ENCODE measurements at regions not wholly inside any gene's neighbourhood (a gene's known extent, or its start where the extent isn't known, plus 50 kb on each side); places are given as distances from the start of the nearest gene placed in this dataset.

DNA sequence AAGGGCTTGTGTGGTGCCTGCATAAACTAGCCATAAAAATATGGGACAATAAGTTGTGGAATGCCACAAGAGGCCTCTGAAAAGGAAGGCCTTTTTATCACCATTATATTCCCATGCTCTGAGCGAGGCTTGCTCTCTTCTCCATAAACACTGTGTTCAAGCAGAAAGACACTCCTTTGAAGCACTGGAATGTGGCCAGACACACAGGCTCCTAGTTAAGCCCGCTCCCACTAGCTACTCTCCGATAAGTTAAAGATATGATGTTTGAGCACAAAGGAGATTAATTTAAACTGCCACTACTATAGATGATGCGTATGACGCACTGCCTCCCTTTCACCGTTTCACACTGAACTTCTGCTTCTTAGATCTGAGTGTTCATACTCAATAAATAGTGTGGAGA is 188.7 kb upstream of the TWIST2 start:
- TF ChIP-seq ELF1 (IDR thresholded peaks at IDR 0.05): no peak
- TF ChIP-seq, protein P1, sequence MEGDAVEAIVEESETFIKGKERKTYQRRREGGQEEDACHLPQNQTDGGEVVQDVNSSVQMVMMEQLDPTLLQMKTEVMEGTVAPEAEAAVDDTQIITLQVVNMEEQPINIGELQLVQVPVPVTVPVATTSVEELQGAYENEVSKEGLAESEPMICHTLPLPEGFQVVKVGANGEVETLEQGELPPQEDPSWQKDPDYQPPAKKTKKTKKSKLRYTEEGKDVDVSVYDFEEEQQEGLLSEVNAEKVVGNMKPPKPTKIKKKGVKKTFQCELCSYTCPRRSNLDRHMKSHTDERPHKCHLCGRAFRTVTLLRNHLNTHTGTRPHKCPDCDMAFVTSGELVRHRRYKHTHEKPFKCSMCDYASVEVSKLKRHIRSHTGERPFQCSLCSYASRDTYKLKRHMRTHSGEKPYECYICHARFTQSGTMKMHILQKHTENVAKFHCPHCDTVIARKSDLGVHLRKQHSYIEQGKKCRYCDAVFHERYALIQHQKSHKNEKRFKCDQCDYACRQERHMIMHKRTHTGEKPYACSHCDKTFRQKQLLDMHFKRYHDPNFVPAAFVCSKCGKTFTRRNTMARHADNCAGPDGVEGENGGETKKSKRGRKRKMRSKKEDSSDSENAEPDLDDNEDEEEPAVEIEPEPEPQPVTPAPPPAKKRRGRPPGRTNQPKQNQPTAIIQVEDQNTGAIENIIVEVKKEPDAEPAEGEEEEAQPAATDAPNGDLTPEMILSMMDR (IDR thresholded peaks at IDR 0.05): no peak
- no peak for TF ChIP-seq FOSL2 (IDR thresholded peaks at IDR 0.05; ENCODE audit: borderline replicate concordance, low read depth)
- no peak for TF ChIP-seq YY1 (IDR thresholded peaks at IDR 0.05; ENCODE audit: low read depth)
- TF ChIP-seq, protein P2, sequence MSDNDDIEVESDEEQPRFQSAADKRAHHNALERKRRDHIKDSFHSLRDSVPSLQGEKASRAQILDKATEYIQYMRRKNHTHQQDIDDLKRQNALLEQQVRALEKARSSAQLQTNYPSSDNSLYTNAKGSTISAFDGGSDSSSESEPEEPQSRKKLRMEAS (IDR thresholded peaks at IDR 0.05; ENCODE audit: low read depth): no peak
- TF ChIP-seq GABPA (IDR thresholded peaks at IDR 0.05; ENCODE audit: low read depth): no peak
- TF ChIP-seq RAD21 (IDR thresholded peaks at IDR 0.05; ENCODE audit: low read length): no peak
- no peak for TF ChIP-seq RFX5 (IDR thresholded peaks at IDR 0.05; ENCODE audit: low read length)
- TF ChIP-seq, protein P3, sequence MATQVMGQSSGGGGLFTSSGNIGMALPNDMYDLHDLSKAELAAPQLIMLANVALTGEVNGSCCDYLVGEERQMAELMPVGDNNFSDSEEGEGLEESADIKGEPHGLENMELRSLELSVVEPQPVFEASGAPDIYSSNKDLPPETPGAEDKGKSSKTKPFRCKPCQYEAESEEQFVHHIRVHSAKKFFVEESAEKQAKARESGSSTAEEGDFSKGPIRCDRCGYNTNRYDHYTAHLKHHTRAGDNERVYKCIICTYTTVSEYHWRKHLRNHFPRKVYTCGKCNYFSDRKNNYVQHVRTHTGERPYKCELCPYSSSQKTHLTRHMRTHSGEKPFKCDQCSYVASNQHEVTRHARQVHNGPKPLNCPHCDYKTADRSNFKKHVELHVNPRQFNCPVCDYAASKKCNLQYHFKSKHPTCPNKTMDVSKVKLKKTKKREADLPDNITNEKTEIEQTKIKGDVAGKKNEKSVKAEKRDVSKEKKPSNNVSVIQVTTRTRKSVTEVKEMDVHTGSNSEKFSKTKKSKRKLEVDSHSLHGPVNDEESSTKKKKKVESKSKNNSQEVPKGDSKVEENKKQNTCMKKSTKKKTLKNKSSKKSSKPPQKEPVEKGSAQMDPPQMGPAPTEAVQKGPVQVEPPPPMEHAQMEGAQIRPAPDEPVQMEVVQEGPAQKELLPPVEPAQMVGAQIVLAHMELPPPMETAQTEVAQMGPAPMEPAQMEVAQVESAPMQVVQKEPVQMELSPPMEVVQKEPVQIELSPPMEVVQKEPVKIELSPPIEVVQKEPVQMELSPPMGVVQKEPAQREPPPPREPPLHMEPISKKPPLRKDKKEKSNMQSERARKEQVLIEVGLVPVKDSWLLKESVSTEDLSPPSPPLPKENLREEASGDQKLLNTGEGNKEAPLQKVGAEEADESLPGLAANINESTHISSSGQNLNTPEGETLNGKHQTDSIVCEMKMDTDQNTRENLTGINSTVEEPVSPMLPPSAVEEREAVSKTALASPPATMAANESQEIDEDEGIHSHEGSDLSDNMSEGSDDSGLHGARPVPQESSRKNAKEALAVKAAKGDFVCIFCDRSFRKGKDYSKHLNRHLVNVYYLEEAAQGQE (IDR thresholded peaks at IDR 0.05; ENCODE audit: low read depth, low read length): no peak
- no peak for TF ChIP-seq SMC3 (IDR thresholded peaks at IDR 0.05; ENCODE audit: low read depth, low read length)
- TF ChIP-seq FOXM1 (IDR thresholded peaks at IDR 0.05; ENCODE audit: low read depth): no peak

All from SK-N-SH (cell line).